Kidney epithelial cell (primary cell): ENCODE measurements at regions not wholly inside any gene's neighbourhood (a gene's known extent, or its start where the extent isn't known, plus 50 kb on each side); places are given as distances from the start of the nearest gene placed in this dataset.
"Not testable (repeated sequence)": the region's sequence is repeated elsewhere in the genome, so short reads cannot be mapped to it uniquely, and the experiment has no call there.

Experiments
- DNase-seq: peaks from one replicate; pipeline ENCODE4 v3.0.0-alpha.2; 2010; ENCODE audit warnings: low read depth
- H3K27me3 ChIP-seq: 2 replicates; pipeline ENCODE4 v1.6.0; 2011; ENCODE audit warnings: low read length; ENCODE audit not compliant: control insufficient read depth, insufficient read depth
- H3K36me3 ChIP-seq: 2 replicates; pipeline ENCODE4 v1.5.1; 2011; ENCODE audit warnings: low read length; ENCODE audit not compliant: control insufficient read depth, insufficient read depth
- H3K4me3 ChIP-seq: 2 replicates; pipeline ENCODE4 v1.5.1; 2011; ENCODE audit warnings: low read depth, mild to moderate bottlenecking, control low read depth, low read length
- TF ChIP-seq, protein P1 (sequence below): IDR thresholded peaks from 2 replicates; pipeline ENCODE4 v1.5.1; 2011; ENCODE audit warnings: mild to moderate bottlenecking, moderate library complexity, low read length, control low read depth, inconsistent platforms; ENCODE audit not compliant: insufficient read depth, poor library complexity, severe bottlenecking

DNA sequence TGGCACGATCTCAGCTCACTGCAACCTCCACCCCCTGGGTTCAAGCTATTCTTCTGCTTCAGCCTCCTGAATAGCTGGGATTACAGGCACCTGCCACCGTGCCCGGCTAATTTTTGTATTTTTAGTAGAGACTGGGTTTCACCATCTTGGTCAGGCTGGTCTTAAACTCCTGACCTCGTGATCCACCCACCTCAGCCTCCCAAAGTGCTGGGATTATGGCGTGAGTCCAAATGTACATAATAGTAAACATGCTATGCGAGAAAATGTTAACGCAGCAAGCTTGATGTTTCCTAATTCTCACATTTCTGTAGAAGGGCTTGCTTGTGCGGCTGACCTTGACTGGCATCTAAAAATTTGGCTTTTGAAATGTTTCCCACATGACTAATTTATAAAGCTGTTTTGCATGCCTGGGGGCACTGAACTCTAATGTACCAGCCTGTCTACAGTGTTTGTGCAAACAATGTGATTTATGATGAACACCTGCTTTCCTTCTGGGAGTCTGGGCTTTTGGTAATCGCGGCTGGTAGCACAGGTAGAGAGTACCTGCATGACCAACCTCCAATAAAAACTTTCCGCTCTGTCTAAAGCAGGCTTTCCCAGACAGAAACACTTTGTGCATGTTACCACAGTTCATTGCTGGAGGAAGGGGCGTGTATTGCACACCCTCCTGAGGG lies 216.8 kb downstream of the IL15 start:
- TF ChIP-seq, protein P1, sequence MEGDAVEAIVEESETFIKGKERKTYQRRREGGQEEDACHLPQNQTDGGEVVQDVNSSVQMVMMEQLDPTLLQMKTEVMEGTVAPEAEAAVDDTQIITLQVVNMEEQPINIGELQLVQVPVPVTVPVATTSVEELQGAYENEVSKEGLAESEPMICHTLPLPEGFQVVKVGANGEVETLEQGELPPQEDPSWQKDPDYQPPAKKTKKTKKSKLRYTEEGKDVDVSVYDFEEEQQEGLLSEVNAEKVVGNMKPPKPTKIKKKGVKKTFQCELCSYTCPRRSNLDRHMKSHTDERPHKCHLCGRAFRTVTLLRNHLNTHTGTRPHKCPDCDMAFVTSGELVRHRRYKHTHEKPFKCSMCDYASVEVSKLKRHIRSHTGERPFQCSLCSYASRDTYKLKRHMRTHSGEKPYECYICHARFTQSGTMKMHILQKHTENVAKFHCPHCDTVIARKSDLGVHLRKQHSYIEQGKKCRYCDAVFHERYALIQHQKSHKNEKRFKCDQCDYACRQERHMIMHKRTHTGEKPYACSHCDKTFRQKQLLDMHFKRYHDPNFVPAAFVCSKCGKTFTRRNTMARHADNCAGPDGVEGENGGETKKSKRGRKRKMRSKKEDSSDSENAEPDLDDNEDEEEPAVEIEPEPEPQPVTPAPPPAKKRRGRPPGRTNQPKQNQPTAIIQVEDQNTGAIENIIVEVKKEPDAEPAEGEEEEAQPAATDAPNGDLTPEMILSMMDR = no peak
- no peaks in the 10 kb centered on the region for H3K27me3 ChIP-seq
- DNase-seq = peak; percentile 23
- no peak overlapping the region for H3K4me3 ChIP-seq
- no peaks in the 10 kb centered on the region for H3K36me3 ChIP-seq

DNA sequence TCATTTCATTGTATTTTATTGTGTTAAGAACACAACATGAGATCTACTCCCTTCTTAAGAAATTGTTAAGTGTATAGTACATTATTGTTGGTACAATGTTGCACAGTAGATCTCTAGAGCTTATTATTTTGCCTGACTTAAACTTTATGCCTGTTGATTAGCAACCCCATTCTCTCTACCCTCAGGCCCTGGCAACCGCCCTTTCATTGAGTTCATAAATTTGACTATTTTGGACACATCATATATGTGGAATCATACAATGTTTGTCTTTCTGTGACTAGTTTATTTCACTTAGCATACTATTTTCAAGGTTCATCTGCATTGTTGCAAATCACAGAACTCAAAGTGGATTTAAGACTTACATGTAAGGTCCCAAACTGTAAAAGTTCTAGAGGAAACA lies 222.1 kb downstream of the IL15 start:
- TF ChIP-seq, protein P1 = no peak
- Histone ChIP-seq H3K4me3 (no peak overlapping the region), H3K27me3 (no peaks in the 10 kb centered on the region), H3K36me3 (no peaks in the 10 kb centered on the region)
- no peak for DNase-seq

DNA sequence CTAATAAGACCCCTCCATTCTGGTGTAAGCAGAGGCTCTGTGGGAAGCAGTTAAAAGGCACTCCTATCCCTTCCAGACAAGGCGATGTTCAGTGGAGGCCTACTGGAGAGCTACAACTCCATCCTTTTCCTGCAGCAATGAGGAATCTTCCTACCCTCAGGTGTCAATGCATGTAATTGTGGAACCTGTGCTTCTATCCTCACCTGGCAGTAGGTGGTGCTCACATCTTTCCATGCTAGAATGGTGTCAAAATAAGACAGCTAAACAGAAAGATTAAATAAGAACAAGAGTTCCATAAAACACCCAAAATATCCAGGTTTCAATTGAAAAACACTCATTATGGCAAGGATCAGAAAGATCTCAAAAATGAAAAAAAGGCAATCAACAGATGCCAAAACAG lies 224.6 kb downstream of the IL15 start:
- H3K4me3 ChIP-seq = no peak overlapping the region
- no peaks in the 10 kb centered on the region for H3K36me3 ChIP-seq
- H3K27me3 ChIP-seq = no peaks in the 10 kb centered on the region
- TF ChIP-seq, protein P1 = no peak
- no peak for DNase-seq

DNA sequence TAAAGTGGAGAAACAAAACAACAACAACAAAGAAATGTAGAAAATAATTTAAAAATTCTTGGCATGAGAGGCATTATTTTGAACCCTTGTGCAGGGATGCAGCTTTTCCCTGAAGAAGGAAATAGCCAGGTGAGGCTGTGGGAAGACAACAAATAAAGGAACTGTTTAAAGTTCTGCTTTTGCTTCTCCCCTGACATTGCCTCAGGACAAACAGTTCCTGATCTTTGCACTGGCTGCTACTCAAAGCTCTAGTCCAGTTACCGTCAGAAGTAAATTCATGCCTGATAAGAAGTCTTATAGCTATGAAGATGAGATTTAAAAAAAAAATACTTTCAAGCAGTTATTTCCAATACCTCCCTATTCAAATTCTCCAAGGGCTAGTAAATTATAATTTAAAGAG lies 233.8 kb downstream of the IL15 start:
- Histone ChIP-seq H3K36me3 (no peaks in the 10 kb centered on the region), H3K27me3 (no peaks in the 10 kb centered on the region), H3K4me3 (no peak overlapping the region)
- DNase-seq = no peak
- TF ChIP-seq, protein P1 = no peak

DNA sequence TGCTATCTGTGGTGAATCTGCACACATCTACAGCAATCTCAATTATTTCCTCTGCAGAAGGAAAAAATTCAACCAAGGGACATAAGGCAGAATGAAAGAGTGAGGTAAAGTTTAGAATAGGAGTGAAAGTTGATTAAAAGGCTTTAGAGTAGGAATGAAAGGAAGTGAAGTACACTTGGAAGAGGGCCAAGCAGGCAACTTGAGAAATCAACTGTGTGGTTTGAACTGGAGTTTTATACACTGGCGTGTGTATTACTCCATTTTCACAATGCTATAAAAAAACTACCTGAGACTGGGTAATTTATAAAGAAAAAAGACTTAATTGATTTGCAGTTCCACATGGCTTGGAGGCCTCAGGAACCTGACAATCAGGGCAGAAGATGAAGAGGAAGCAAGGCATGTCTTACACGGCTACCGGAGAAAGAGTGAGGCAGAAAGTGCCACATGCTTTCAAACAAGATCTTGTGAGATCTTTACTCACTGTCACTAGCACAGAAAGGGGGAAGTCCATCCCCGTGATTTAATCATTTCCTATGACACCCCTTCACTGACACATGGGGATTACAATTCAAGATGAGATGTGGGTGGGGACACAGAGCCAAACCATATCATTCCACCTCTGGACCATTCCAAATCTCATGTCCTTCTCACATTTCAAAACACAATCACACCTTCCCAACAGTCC lies 234.8 kb downstream of the IL15 start:
- TF ChIP-seq, protein P1 = no peak
- no peak for DNase-seq
- H3K4me3 ChIP-seq = no peak overlapping the region
- no peaks in the 10 kb centered on the region for H3K27me3 ChIP-seq
- no peaks in the 10 kb centered on the region for H3K36me3 ChIP-seq

DNA sequence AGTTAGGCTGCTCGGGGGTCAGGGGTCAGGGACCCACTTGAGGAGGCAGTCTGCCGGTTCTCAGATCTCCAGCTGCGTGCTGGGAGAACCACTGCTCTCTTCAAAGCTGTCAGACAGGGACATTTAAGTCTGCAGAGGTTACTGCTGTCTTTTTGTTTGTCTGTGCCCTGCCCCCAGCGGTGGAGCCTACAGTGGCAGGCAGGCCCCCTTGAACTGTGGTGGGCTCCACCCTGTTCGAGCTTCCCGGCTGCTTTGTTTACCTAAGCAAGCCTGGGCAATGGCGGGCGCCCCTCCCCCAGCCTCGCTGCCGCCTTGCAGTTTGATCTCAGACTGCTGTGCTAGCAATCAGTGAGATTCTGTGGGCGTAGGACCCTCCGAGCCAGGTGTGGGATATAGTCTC lies 246.3 kb downstream of the IL15 start:
- H3K36me3 ChIP-seq, DNase-seq: not testable (repeated sequence)

More for the DNA sequence above, 246.3 kb downstream of the IL15 start:
- H3K27me3 ChIP-seq, H3K4me3 ChIP-seq: not testable (repeated sequence)
